ENCODE measurements at regions not wholly inside any gene's neighbourhood (a gene's known extent, or its start where the extent isn't known, plus 50 kb on each side); places are given as distances from the start of the nearest gene placed in this dataset.

GRCh38 chr3:73727117-73727821 is 102.5 kb upstream of the PDZRN3 start:
- peaks cover 10% of the 10 kb centered on the region for H3K9me3 Mint-ChIP-seq
- no peak overlapping the region for H3K27ac Mint-ChIP-seq
- no peak for ATAC-seq
- no peaks in the 10 kb centered on the region for H3K4me1 Mint-ChIP-seq
- no peak overlapping the region for H3K4me3 Mint-ChIP-seq
- H3K36me3 Mint-ChIP-seq: no peaks in the 10 kb centered on the region
- no peaks in the 10 kb centered on the region for H3K27me3 Mint-ChIP-seq

DNA sequence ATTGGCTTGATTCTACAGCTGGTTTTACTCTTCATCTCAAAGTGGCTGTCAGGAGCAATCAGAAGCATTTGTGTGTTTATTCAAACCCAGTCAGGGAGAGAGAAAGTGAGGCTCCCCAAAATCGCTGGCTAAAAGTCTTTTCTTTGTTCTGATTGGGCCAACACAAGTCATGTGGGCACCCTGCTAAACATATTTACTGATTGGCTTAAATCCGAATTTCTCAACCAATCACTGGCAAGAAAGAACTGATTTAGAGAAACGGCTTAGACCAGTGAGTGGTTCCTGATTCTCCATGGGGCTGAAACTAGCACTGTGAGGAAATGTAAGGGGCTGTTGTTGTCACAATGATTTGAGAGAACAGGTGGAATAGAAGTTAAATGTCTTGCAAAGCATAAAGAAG is 98.9 kb upstream of the PDZRN3 start:
- Mint-ChIP-seq H3K9me3 (peaks cover 5% of the 10 kb centered on the region), H3K4me3 (no peak overlapping the region), H3K36me3 (no peaks in the 10 kb centered on the region), H3K27ac (no peak overlapping the region), H3K27me3 (no peaks in the 10 kb centered on the region), H3K4me1 (no peaks in the 10 kb centered on the region)
- ATAC-seq: no peak

- H3K4me3 Mint-ChIP-seq: no peak overlapping the region
- no peak overlapping the region for H3K27ac Mint-ChIP-seq
- H3K4me1 Mint-ChIP-seq: no peaks in the 10 kb centered on the region
- no peaks in the 10 kb centered on the region for H3K27me3 Mint-ChIP-seq
- H3K36me3 Mint-ChIP-seq: no peaks in the 10 kb centered on the region
- no peak for ATAC-seq
- H3K9me3 Mint-ChIP-seq: peaks cover 5% of the 10 kb centered on the region
Observed at GRCh38 chr3:73719861-73720260, 95.1 kb upstream of the PDZRN3 start.

DNA sequence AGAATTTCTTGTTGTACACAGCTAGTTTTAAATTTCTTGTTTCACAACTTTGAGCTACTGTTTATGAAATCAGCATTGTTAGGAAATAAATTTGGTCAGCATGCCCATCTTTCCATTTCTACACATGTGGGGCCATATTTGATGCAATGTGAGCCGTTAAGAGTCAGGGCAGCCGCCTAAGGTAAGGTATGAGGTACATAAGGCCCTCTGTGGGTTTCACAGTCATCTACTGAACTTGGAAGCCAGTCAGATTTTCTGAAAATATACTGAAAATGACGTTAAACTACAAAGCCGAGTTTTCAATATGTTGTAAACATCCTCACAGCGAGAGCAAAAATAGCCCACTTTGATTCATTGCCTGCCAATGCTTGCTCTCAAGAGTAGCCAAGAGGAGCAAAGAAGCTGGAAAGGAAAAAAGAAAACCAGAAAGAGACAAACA is 94.7 kb upstream of the PDZRN3 start:
- H3K4me1 Mint-ChIP-seq: no peaks in the 10 kb centered on the region
- H3K27ac Mint-ChIP-seq: no peak overlapping the region
- no peak overlapping the region for H3K4me3 Mint-ChIP-seq
- peaks cover 5% of the 10 kb centered on the region for H3K9me3 Mint-ChIP-seq
- no peaks in the 10 kb centered on the region for H3K36me3 Mint-ChIP-seq
- ATAC-seq: no peak
- no peaks in the 10 kb centered on the region for H3K27me3 Mint-ChIP-seq

DNA sequence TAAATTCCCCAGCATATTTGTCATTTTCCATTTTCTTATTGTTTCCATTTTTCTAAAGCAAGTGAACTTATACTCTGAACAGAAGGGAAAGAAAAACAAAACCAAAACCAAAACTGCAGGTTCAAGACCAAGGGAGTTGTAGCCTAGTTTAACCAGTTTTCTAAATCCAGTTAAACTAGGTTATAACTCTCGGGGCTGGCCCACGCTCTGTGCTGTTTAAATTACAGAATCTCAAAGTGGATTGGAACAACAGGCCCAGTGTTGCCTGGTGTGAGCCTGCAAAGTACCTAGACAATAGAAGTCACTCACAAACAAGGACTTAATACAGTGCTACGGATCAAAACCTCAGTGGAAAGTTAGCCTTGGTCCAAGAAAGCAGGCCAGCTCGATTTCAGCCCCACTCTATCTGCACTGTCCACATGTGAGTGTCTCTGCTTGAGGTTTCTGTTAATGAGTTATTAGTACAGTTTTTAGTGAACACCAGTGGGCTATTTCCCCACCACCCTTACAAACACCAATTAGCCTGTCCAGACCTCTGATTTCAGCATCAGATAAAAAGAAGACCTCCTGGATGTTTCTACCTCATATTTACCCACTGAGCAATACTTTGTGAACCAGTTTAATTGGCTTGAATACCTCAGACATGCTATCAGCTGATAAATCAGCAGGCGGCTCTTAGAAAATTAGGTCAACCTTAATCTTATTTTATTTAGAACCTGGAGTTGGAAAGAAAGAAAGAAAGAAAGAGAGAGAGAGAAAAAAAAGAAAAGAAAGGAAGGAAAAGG is 93.8 kb upstream of the PDZRN3 start:
- Mint-ChIP-seq H3K4me3 (no peak overlapping the region), H3K36me3 (no peaks in the 10 kb centered on the region), H3K27me3 (no peaks in the 10 kb centered on the region), H3K4me1 (no peaks in the 10 kb centered on the region), H3K27ac (no peak overlapping the region), H3K9me3 (peaks cover 10% of the 10 kb centered on the region)
- ATAC-seq: no peak

- no peaks in the 10 kb centered on the region for H3K27me3 Mint-ChIP-seq
- no peaks in the 10 kb centered on the region for H3K36me3 Mint-ChIP-seq
- no peak overlapping the region for H3K27ac Mint-ChIP-seq
- peaks cover 7% of the 10 kb centered on the region for H3K9me3 Mint-ChIP-seq
- no peak for ATAC-seq
- H3K4me3 Mint-ChIP-seq: no peak overlapping the region
- H3K4me1 Mint-ChIP-seq: no peaks in the 10 kb centered on the region
Observed at GRCh38 chr3:73716418-73716817, 91.7 kb upstream of the PDZRN3 start.

GRCh38 chr3:73710340-73710739 is 85.6 kb upstream of the PDZRN3 start:
- peaks cover 11% of the 10 kb centered on the region for H3K9me3 Mint-ChIP-seq
- H3K4me3 Mint-ChIP-seq: no peak overlapping the region
- H3K4me1 Mint-ChIP-seq: no peaks in the 10 kb centered on the region
- H3K27me3 Mint-ChIP-seq: no peaks in the 10 kb centered on the region
- ATAC-seq: no peak
- H3K36me3 Mint-ChIP-seq: no peaks in the 10 kb centered on the region
- H3K27ac Mint-ChIP-seq: no peak overlapping the region

GRCh38 chr3:73709712-73710111 is 85.0 kb upstream of the PDZRN3 start:
- no peaks in the 10 kb centered on the region for H3K27me3 Mint-ChIP-seq

DNA sequence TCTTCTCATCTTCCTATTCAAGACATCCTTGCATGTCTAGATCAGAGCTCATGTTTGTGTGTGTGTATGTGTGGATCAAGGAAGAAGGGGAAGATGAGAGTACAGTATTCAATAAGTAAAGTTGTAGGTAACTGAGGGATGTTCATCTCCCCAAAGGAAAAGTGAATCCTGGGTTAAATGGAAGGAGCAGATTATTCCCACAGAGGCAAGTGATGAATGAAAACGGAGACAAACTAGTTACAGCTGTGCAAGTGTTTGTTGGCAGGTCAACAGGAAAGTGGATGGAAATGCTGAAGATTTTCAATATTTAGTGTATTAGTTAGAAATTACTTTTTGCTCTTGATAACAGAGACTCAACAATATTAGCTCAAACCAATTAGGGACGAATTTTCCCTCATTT is 84.2 kb upstream of the PDZRN3 start:
- H3K36me3 Mint-ChIP-seq: no peaks in the 10 kb centered on the region
- ATAC-seq: no peak
- H3K4me1 Mint-ChIP-seq: no peaks in the 10 kb centered on the region
- H3K27ac Mint-ChIP-seq: no peak overlapping the region
- H3K27me3 Mint-ChIP-seq: no peaks in the 10 kb centered on the region
- H3K9me3 Mint-ChIP-seq: peaks cover 10% of the 10 kb centered on the region
- no peak overlapping the region for H3K4me3 Mint-ChIP-seq

More at GRCh38 chr3:73709712-73710111, 85.0 kb upstream of the PDZRN3 start:
- Mint-ChIP-seq H3K27ac (no peak overlapping the region), H3K4me3 (no peak overlapping the region), H3K9me3 (peaks cover 11% of the 10 kb centered on the region), H3K4me1 (no peaks in the 10 kb centered on the region), H3K36me3 (no peaks in the 10 kb centered on the region)
- ATAC-seq: no peak

DNA sequence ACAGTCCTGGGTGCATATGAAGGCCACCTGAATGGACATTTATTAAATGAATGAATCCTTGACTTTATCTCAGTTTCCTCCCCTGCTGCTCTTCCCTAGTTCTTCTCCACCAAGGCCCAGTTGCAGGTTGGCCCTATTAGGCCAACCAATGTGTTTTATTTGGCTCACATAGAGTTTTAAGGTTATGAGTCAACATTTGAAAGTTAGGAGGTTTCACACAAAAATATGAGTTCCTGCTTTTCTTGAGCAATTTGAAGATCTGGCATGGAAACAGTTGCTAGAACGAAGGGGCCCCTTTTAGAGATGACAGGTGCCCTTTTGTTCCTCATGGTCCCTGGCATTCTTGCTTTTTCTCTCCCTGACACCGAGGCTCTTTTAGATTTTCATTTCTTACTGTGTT is 83.0 kb upstream of the PDZRN3 start:
- Mint-ChIP-seq H3K9me3 (peaks cover 5% of the 10 kb centered on the region), H3K27ac (no peak overlapping the region), H3K36me3 (no peaks in the 10 kb centered on the region), H3K27me3 (no peaks in the 10 kb centered on the region), H3K4me3 (no peak overlapping the region), H3K4me1 (no peaks in the 10 kb centered on the region)
- ATAC-seq: no peak

GRCh38 chr3:73706771-73707170 is 82.0 kb upstream of the PDZRN3 start:
- Mint-ChIP-seq H3K4me3 (no peak overlapping the region), H3K4me1 (no peaks in the 10 kb centered on the region), H3K27me3 (no peaks in the 10 kb centered on the region), H3K36me3 (no peaks in the 10 kb centered on the region), H3K27ac (no peak overlapping the region), H3K9me3 (peaks cover 5% of the 10 kb centered on the region)
- peak; percentile 25 for ATAC-seq

DNA sequence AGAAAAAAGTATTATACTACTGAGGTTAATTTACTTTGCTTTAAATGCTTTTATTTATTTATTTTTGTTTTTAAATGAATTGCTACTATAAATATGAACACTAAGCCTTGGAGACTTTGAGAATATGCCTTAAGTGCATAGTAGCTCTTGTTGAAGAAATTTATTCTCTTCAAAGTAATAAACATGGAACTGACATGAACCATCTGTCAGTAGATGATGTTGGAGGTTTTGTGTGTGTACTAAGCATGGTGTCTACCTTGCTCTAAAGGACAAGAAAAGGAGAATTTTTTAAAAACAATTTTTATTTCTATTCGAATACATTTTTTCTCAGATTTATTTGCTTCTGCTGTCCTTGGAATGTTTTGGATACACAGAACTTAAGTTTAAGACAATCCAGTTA is 81.1 kb upstream of the PDZRN3 start:
- H3K4me3 Mint-ChIP-seq: no peak overlapping the region
- peaks cover 2% of the 10 kb centered on the region for H3K9me3 Mint-ChIP-seq
- no peaks in the 10 kb centered on the region for H3K36me3 Mint-ChIP-seq
- ATAC-seq: no peak
- H3K27ac Mint-ChIP-seq: no peak overlapping the region
- no peaks in the 10 kb centered on the region for H3K27me3 Mint-ChIP-seq
- H3K4me1 Mint-ChIP-seq: no peaks in the 10 kb centered on the region

DNA sequence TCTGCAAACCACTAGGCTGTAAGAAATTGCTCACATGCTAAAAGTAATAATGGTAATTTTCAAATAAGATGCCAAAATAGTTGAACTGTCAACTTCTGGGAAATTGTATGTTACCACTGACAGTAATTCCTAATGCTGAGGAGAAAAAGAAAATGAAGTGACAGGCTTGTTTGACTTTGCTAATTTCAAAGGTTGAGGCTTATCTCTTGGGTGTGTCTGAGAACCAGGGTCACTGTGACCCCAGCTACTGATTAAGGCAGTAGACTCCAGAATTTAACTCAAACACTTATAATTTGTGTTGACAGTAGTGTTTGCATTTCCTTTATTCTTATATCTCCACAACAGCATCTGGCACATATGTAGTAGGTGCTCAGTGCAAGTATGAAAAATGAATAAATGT is 74.6 kb upstream of the PDZRN3 start:
- Mint-ChIP-seq H3K4me3 (no peak overlapping the region), H3K4me1 (no peaks in the 10 kb centered on the region), H3K27me3 (no peaks in the 10 kb centered on the region), H3K27ac (no peak overlapping the region), H3K36me3 (no peaks in the 10 kb centered on the region), H3K9me3 (peaks cover 3% of the 10 kb centered on the region)
- no peak for ATAC-seq

- ATAC-seq: no peak
- Mint-ChIP-seq H3K9me3 (peaks cover 3% of the 10 kb centered on the region), H3K27ac (no peak overlapping the region), H3K27me3 (no peaks in the 10 kb centered on the region), H3K4me3 (no peak overlapping the region), H3K4me1 (no peaks in the 10 kb centered on the region), H3K36me3 (no peaks in the 10 kb centered on the region)
Observed at GRCh38 chr3:73697020-73697419, 72.3 kb upstream of the PDZRN3 start.

- H3K27me3 Mint-ChIP-seq: no peaks in the 10 kb centered on the region
- no peaks in the 10 kb centered on the region for H3K4me1 Mint-ChIP-seq
- H3K27ac Mint-ChIP-seq: no peak overlapping the region
- H3K36me3 Mint-ChIP-seq: no peaks in the 10 kb centered on the region
- peaks cover 3% of the 10 kb centered on the region for H3K9me3 Mint-ChIP-seq
- H3K4me3 Mint-ChIP-seq: no peak overlapping the region
- ATAC-seq: no peak
Observed at GRCh38 chr3:73695841-73696240, 71.1 kb upstream of the PDZRN3 start.
